ENCODE measurements at regions not wholly inside any gene's neighbourhood (a gene's known extent, or its start where the extent isn't known, plus 50 kb on each side); places are given as distances from the start of the nearest gene placed in this dataset.

- TF ChIP-seq POLR2A (IDR thresholded peaks at IDR 0.05) (no peak), EP300 (IDR thresholded peaks at IDR 0.05) (no peak), CTCF (IDR thresholded peaks at IDR 0.05) (no peak)
These were observed 53.2 kb upstream of the SNCAIP start for GRCh38 chr5:122258840-122259239.

All from ovary (tissue), 3 donors.